Bronchial epithelial cell (primary cell): ENCODE measurements at regions not wholly inside any gene's neighbourhood (a gene's known extent, or its start where the extent isn't known, plus 50 kb on each side); places are given as distances from the start of the nearest gene placed in this dataset.
A peak's percentile ranks its signal among the peaks of the same experiment; 100 is the strongest.

ENCODE experiments used
- DNase-seq: peaks from one replicate; pipeline ENCODE4 v3.0.0-alpha.2; 2010; ENCODE audit warnings: low read depth
- FAIRE-seq: peaks from 2 replicates; lab custom pipeline; 2011; peaks lifted over from hg19 to GRCh38; lab: Jason Lieb, UNC
- H3K27me3 ChIP-seq: 2 replicates; pipeline ENCODE4 v1.5.1; 2011; ENCODE audit warnings: low read length; ENCODE audit not compliant: control insufficient read depth, insufficient read depth
- H3K36me3 ChIP-seq: 2 replicates; pipeline ENCODE4 v1.5.1; 2011; ENCODE audit warnings: low read length; ENCODE audit not compliant: control insufficient read depth, insufficient read depth
- H3K4me3 ChIP-seq: 2 replicates; pipeline ENCODE4 v1.5.1; 2011; ENCODE audit warnings: mild to moderate bottlenecking, low read depth, low read length, control low read depth
- TF ChIP-seq, protein P1 (sequence below): IDR thresholded peaks from 2 replicates; pipeline ENCODE4 v1.5.1; 2011; ENCODE audit warnings: mild to moderate bottlenecking, moderate library complexity, low read length, control low read depth, inconsistent platforms; ENCODE audit not compliant: insufficient read depth, severe bottlenecking

DNA sequence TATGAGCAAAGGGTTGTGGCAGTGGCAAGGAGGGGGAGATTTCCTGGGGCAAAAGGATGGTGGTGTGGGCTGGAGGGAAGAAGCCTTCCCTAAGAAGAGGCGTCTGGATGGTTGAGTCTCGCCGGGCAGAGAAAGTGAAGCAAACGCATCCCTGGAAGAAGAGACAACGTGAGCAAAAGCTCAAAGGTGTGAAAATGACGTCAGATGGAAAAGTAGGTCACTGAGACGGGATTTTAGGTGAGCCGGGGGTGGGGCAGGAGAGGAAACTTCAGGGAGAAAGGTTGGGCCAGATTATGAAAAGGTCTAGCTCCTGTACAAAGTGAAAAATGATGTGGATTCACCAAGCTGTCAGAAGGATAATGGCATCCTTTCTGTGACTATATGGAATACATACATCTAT, 95.3 kb upstream of the KCNE2 start:
- DNase-seq (no peak), FAIRE-seq (no peak)
- Histone ChIP-seq H3K27me3 (no peaks in the 10 kb centered on the region), H3K4me3 (no peak overlapping the region), H3K36me3 (no peaks in the 10 kb centered on the region)
- TF ChIP-seq, protein P1, sequence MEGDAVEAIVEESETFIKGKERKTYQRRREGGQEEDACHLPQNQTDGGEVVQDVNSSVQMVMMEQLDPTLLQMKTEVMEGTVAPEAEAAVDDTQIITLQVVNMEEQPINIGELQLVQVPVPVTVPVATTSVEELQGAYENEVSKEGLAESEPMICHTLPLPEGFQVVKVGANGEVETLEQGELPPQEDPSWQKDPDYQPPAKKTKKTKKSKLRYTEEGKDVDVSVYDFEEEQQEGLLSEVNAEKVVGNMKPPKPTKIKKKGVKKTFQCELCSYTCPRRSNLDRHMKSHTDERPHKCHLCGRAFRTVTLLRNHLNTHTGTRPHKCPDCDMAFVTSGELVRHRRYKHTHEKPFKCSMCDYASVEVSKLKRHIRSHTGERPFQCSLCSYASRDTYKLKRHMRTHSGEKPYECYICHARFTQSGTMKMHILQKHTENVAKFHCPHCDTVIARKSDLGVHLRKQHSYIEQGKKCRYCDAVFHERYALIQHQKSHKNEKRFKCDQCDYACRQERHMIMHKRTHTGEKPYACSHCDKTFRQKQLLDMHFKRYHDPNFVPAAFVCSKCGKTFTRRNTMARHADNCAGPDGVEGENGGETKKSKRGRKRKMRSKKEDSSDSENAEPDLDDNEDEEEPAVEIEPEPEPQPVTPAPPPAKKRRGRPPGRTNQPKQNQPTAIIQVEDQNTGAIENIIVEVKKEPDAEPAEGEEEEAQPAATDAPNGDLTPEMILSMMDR, result no peak

DNA sequence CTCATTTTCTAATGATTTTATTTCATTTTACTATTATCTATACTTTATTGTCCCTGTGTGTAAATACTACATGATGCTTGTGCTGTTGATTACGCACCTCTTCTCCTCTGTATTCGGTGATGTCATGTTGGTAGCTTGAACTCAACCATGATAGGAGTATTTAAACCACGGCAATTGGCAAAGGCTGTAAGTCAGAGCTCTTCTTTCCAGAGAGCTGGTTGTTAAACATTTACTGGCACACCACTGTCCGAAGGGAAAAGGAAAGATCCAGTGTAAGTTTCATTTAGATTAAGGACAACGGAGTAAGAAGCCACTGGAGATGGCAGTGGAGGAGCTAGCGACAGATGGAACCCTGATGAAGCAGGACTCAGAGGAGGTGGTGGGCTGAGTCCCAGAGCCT, 93.4 kb upstream of the KCNE2 start:
- FAIRE-seq (no peak), DNase-seq (no peak)
- Histone ChIP-seq H3K27me3 (no peaks in the 10 kb centered on the region), H3K36me3 (no peaks in the 10 kb centered on the region), H3K4me3 (no peak overlapping the region)
- TF ChIP-seq, protein P1, result no peak

DNA sequence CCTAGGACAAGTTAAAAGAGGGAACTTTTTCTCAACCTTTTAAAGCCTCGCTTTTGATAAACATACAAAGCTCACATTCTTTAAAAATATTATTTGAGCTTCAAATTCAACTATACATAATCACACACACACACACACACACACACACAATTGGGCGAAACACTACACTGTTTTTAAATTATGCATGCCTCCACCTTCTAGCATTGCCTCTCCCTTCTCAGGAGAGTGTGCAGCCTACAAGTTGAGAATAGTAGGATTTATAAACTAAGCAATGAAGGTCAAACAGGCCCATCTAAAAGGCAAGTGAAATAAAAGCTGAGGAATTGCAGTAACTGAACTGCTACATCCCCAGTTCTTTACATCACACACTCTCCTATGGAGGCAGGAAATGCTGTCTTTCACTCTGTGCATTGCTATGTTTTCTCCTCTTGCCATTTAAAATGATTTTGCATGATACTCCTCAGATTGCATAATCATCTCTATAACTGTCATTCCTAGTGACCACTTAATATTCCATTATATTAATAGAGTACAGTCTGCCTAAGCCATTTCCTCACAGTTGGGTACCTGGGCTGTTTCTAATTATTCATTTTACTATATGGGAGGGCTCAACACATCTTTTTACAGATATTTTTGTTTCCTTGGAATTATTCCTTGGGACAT, 92.5 kb upstream of the KCNE2 start:
- FAIRE-seq, result no peak
- TF ChIP-seq, protein P1, result no peak
- Histone ChIP-seq H3K27me3 (no peaks in the 10 kb centered on the region), H3K4me3 (no peak overlapping the region), H3K36me3 (no peaks in the 10 kb centered on the region)
- no peak for DNase-seq

GRCh38 chr21:34272321-34272720, 91.5 kb upstream of the KCNE2 start:
- no peak for DNase-seq
- TF ChIP-seq, protein P1, result no peak
- Histone ChIP-seq H3K27me3 (no peaks in the 10 kb centered on the region), H3K4me3 (no peak overlapping the region), H3K36me3 (no peaks in the 10 kb centered on the region)
- FAIRE-seq, result no peak

GRCh38 chr21:34274001-34274400, 89.8 kb upstream of the KCNE2 start:
- H3K27me3 ChIP-seq, result no peaks in the 10 kb centered on the region
- DNase-seq (peak; percentile 42), FAIRE-seq (no peak)
- H3K36me3 ChIP-seq, result no peaks in the 10 kb centered on the region
- TF ChIP-seq, protein P1, result no peak
- no peak overlapping the region for H3K4me3 ChIP-seq
